ENCODE measurements at regions not wholly inside any gene's neighbourhood (a gene's known extent, or its start where the extent isn't known, plus 50 kb on each side); places are given as distances from the start of the nearest gene placed in this dataset.
"Not testable (repeated sequence)": the region's sequence is repeated elsewhere in the genome, so short reads cannot be mapped to it uniquely, and the experiment has no call there.

- Histone ChIP-seq H3K36me3 (replicated peaks; ENCODE audit: insufficient read depth, low read length) (no peaks in the 10 kb centered on the region), H3K9me3 (replicated peaks; ENCODE audit: insufficient read depth, low read length) (no peaks in the 10 kb centered on the region), H3K4me3 (ENCODE audit: low read length) (no peak overlapping the region), H3K27ac (ENCODE audit: low read length) (no peak overlapping the region), H3K4me2 (ENCODE audit: low read depth, low read length) (no peak overlapping the region), H3K9ac (ENCODE audit: low read length) (no peak overlapping the region), H3K27me3 (replicated peaks; ENCODE audit: insufficient read depth, low read length) (no peaks in the 10 kb centered on the region), H3K79me2 (ENCODE audit: low read length) (no peaks in the 10 kb centered on the region), H4K20me1 (ENCODE audit: insufficient read depth, low read length) (no peaks in the 10 kb centered on the region), H2AFZ (ENCODE audit: low read length) (no peak overlapping the region), H3F3A (ENCODE audit: insufficient read depth, low read length) (no peaks in the 10 kb centered on the region), H3K4me1 (ENCODE audit: low read length) (peaks cover 1% of the 10 kb centered on the region), H3K9me2 (replicated peaks; ENCODE audit: insufficient read depth, low read length) (no peaks in the 10 kb centered on the region)
- DNase-seq, result no peak
- TF ChIP-seq EZH2 (optimal IDR thresholded peaks at IDR 0.05; ENCODE audit: low read depth, low read length) (no peak), EZH2phosphoT487 (IDR thresholded peaks at IDR 0.05; ENCODE audit: low read length) (no peak)
- TF ChIP-seq, protein P1, sequence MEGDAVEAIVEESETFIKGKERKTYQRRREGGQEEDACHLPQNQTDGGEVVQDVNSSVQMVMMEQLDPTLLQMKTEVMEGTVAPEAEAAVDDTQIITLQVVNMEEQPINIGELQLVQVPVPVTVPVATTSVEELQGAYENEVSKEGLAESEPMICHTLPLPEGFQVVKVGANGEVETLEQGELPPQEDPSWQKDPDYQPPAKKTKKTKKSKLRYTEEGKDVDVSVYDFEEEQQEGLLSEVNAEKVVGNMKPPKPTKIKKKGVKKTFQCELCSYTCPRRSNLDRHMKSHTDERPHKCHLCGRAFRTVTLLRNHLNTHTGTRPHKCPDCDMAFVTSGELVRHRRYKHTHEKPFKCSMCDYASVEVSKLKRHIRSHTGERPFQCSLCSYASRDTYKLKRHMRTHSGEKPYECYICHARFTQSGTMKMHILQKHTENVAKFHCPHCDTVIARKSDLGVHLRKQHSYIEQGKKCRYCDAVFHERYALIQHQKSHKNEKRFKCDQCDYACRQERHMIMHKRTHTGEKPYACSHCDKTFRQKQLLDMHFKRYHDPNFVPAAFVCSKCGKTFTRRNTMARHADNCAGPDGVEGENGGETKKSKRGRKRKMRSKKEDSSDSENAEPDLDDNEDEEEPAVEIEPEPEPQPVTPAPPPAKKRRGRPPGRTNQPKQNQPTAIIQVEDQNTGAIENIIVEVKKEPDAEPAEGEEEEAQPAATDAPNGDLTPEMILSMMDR (IDR thresholded peaks at IDR 0.05; ENCODE audit: low read length), result no peak
Measured at GRCh38 chr10:91000470-91000869, 79.6 kb upstream of the ANKRD1 start.

GRCh38 chr10:91000985-91001384, 80.1 kb upstream of the ANKRD1 start:
- TF ChIP-seq, protein P1 (IDR thresholded peaks at IDR 0.05; ENCODE audit: low read length), result no peak
- no peak for TF ChIP-seq EZH2 (optimal IDR thresholded peaks at IDR 0.05; ENCODE audit: low read depth, low read length)
- TF ChIP-seq EZH2phosphoT487 (IDR thresholded peaks at IDR 0.05; ENCODE audit: low read length), result no peak
- no peaks in the 10 kb centered on the region for H4K20me1 ChIP-seq (ENCODE audit: insufficient read depth, low read length)
- DNase-seq, result no peak

GRCh38 chr10:91002656-91003055, 81.8 kb upstream of the ANKRD1 start:
- Histone ChIP-seq H3K36me3 (replicated peaks; ENCODE audit: insufficient read depth, low read length) (no peaks in the 10 kb centered on the region), H3K9me3 (replicated peaks; ENCODE audit: insufficient read depth, low read length) (no peaks in the 10 kb centered on the region), H3K4me2 (ENCODE audit: low read depth, low read length) (no peak overlapping the region), H4K20me1 (ENCODE audit: insufficient read depth, low read length) (no peaks in the 10 kb centered on the region), H3K27me3 (replicated peaks; ENCODE audit: insufficient read depth, low read length) (no peaks in the 10 kb centered on the region), H3K9me2 (replicated peaks; ENCODE audit: insufficient read depth, low read length) (no peaks in the 10 kb centered on the region), H2AFZ (ENCODE audit: low read length) (no peak overlapping the region), H3F3A (ENCODE audit: insufficient read depth, low read length) (peaks cover 11% of the 10 kb centered on the region), H3K79me2 (ENCODE audit: low read length) (no peaks in the 10 kb centered on the region), H3K4me3 (ENCODE audit: low read length) (no peak overlapping the region), H3K9ac (ENCODE audit: low read length) (no peak overlapping the region), H3K27ac (ENCODE audit: low read length) (no peak overlapping the region), H3K4me1 (ENCODE audit: low read length) (peaks cover 21% of the 10 kb centered on the region)
- no peak for DNase-seq
- TF ChIP-seq EZH2phosphoT487 (IDR thresholded peaks at IDR 0.05; ENCODE audit: low read length) (no peak), EZH2 (optimal IDR thresholded peaks at IDR 0.05; ENCODE audit: low read depth, low read length) (no peak)
- TF ChIP-seq, protein P1 (IDR thresholded peaks at IDR 0.05; ENCODE audit: low read length), result no peak

More at GRCh38 chr10:91000985-91001384, 80.1 kb upstream of the ANKRD1 start:
- H3K4me2 ChIP-seq (ENCODE audit: low read depth, low read length), result no peak overlapping the region
- no peaks in the 10 kb centered on the region for H3F3A ChIP-seq (ENCODE audit: insufficient read depth, low read length)
- H3K27me3 ChIP-seq (replicated peaks; ENCODE audit: insufficient read depth, low read length), result no peaks in the 10 kb centered on the region
- no peaks in the 10 kb centered on the region for H3K36me3 ChIP-seq (replicated peaks; ENCODE audit: insufficient read depth, low read length)
- H3K79me2 ChIP-seq (ENCODE audit: low read length), result no peaks in the 10 kb centered on the region
- no peak overlapping the region for H2AFZ ChIP-seq (ENCODE audit: low read length)
- H3K9me3 ChIP-seq (replicated peaks; ENCODE audit: insufficient read depth, low read length), result no peaks in the 10 kb centered on the region
- H3K9me2 ChIP-seq (replicated peaks; ENCODE audit: insufficient read depth, low read length), result no peaks in the 10 kb centered on the region
- H3K27ac ChIP-seq (ENCODE audit: low read length), result no peak overlapping the region
- no peak overlapping the region for H3K9ac ChIP-seq (ENCODE audit: low read length)
- H3K4me3 ChIP-seq (ENCODE audit: low read length), result no peak overlapping the region
- H3K4me1 ChIP-seq (ENCODE audit: low read length), result peaks cover 6% of the 10 kb centered on the region

- not testable (repeated sequence) for H3K4me2 ChIP-seq (ENCODE audit: low read depth, low read length); H3K9ac ChIP-seq (ENCODE audit: low read length); H4K20me1 ChIP-seq (ENCODE audit: insufficient read depth, low read length); H3K9me3 ChIP-seq (replicated peaks; ENCODE audit: insufficient read depth, low read length); H3K79me2 ChIP-seq (ENCODE audit: low read length); DNase-seq; H3K27ac ChIP-seq (ENCODE audit: low read length); H3K4me3 ChIP-seq (ENCODE audit: low read length); H3K9me2 ChIP-seq (replicated peaks; ENCODE audit: insufficient read depth, low read length); H3K36me3 ChIP-seq (replicated peaks; ENCODE audit: insufficient read depth, low read length); H3K27me3 ChIP-seq (replicated peaks; ENCODE audit: insufficient read depth, low read length); H2AFZ ChIP-seq (ENCODE audit: low read length)
- Histone ChIP-seq H3K4me1 (ENCODE audit: low read length) (peaks cover 26% of the 10 kb centered on the region), H3F3A (ENCODE audit: insufficient read depth, low read length) (peaks cover 11% of the 10 kb centered on the region)
Measured at GRCh38 chr10:91003379-91003778, 82.5 kb upstream of the ANKRD1 start.

DNA sequence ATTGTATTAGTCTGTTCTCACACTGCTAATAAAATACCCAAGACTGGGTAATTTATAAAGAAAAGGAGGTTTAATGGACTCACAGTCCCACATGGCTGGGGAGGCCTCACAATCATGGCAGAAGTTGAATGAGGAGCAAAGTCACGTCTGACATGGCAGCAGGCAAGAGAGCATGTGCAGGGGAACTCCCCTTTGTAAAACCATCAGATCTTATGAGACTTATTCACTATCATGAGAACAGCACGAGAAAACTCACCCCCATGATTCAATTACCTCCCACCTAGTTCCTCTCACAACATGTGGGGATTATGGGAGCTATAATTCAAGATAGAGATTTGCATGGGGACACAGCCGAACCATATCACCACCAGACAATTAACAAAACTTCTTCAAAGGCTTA, 84.4 kb upstream of the ANKRD1 start:
- H3K4me3 ChIP-seq (ENCODE audit: low read length); H4K20me1 ChIP-seq (ENCODE audit: insufficient read depth, low read length); H3K9ac ChIP-seq (ENCODE audit: low read length); DNase-seq; H3K27ac ChIP-seq (ENCODE audit: low read length); H3K27me3 ChIP-seq (replicated peaks; ENCODE audit: insufficient read depth, low read length); H3K9me3 ChIP-seq (replicated peaks; ENCODE audit: insufficient read depth, low read length); H3K9me2 ChIP-seq (replicated peaks; ENCODE audit: insufficient read depth, low read length); H3K36me3 ChIP-seq (replicated peaks; ENCODE audit: insufficient read depth, low read length); H3K79me2 ChIP-seq (ENCODE audit: low read length); H2AFZ ChIP-seq (ENCODE audit: low read length); H3K4me2 ChIP-seq (ENCODE audit: low read depth, low read length): not testable (repeated sequence)
- peaks cover 11% of the 10 kb centered on the region for H3F3A ChIP-seq (ENCODE audit: insufficient read depth, low read length)
- H3K4me1 ChIP-seq (ENCODE audit: low read length), result peaks cover 26% of the 10 kb centered on the region
